Midbrain (tissue), 1 donor: ENCODE measurements at regions not wholly inside any gene's neighbourhood (a gene's known extent, or its start where the extent isn't known, plus 50 kb on each side); places are given as distances from the start of the nearest gene placed in this dataset.
"Not testable (repeated sequence)": the region's sequence is repeated elsewhere in the genome, so short reads cannot be mapped to it uniquely, and the experiment has no call there.

Source experiments
- DNase-seq: peaks from one replicate; lab custom pipeline; 2025; lab: John Stamatoyannopoulos, UW

- DNase-seq: no peak
Measured at GRCh38 chr18:11464129-11464528, 145.3 kb upstream of the SLC35G4 start.

- no peak for DNase-seq
Measured at GRCh38 chr18:11458447-11458846, 150.9 kb upstream of the SLC35G4 start.

GRCh38 chr18:11457853-11458252 lies 151.5 kb upstream of the SLC35G4 start:
- not testable (repeated sequence) for DNase-seq

GRCh38 chr18:11454040-11454439 lies 155.4 kb upstream of the SLC35G4 start:
- DNase-seq: no peak

GRCh38 chr18:11444169-11444568 lies 165.2 kb upstream of the SLC35G4 start:
- not testable (repeated sequence) for DNase-seq

- no peak for DNase-seq
Measured at GRCh38 chr18:11437046-11437445, 172.3 kb upstream of the SLC35G4 start.

- DNase-seq: no peak
Measured at GRCh38 chr18:11432360-11432811, 177.0 kb upstream of the SLC35G4 start.

GRCh38 chr18:11429876-11430275 lies 179.5 kb upstream of the SLC35G4 start:
- no peak for DNase-seq

- no peak for DNase-seq
Measured at GRCh38 chr18:11425211-11425610, 184.2 kb upstream of the SLC35G4 start.

- no peak for DNase-seq
Measured at GRCh38 chr18:11419338-11419737, 190.1 kb upstream of the SLC35G4 start.

- no peak for DNase-seq
Measured at GRCh38 chr18:11412811-11413210, 196.6 kb upstream of the SLC35G4 start.

GRCh38 chr18:11411048-11411447 lies 198.3 kb upstream of the SLC35G4 start:
- DNase-seq: no peak

- DNase-seq: no peak
Measured at GRCh38 chr18:11408555-11409065, 200.8 kb upstream of the SLC35G4 start.

- no peak for DNase-seq
Measured at GRCh38 chr18:11407940-11408339, 201.5 kb upstream of the SLC35G4 start.

- no peak for DNase-seq
Measured at GRCh38 chr18:11405804-11406203, 203.6 kb upstream of the SLC35G4 start.

GRCh38 chr18:11400703-11401102 lies 208.7 kb upstream of the SLC35G4 start:
- no peak for DNase-seq

- no peak for DNase-seq
Measured at GRCh38 chr18:11398625-11399024, 210.8 kb upstream of the SLC35G4 start.

- no peak for DNase-seq
Measured at GRCh38 chr18:11392980-11393885, 216.2 kb upstream of the SLC35G4 start.

- DNase-seq: no peak
Measured at GRCh38 chr18:11392292-11392691, 217.1 kb upstream of the SLC35G4 start.

GRCh38 chr18:11391661-11392060 lies 217.7 kb upstream of the SLC35G4 start:
- DNase-seq: no peak

GRCh38 chr18:11388755-11389680 lies 220.4 kb upstream of the SLC35G4 start:
- no peak for DNase-seq

- DNase-seq: peak; percentile 16
Measured at GRCh38 chr18:11387880-11388279, 221.5 kb upstream of the SLC35G4 start.
